Testis (tissue), 2 donors: ENCODE measurements at regions not wholly inside any gene's neighbourhood (a gene's known extent, or its start where the extent isn't known, plus 50 kb on each side); places are given as distances from the start of the nearest gene placed in this dataset.

ENCODE experiments used
- CTCF ChIP-seq, 3 experiments: fragments of 450-650 bp in 2 of 3; fragments of 200-600 bp in 1 of 3; sonication (generic) in 1 of 3; IDR thresholded peaks; one replicate each; pipeline ENCODE4 v1.5.1; 2016 to 2019; ENCODE audit warnings: antibody characterized with exemption in 3 of 3, mild to moderate bottlenecking in 2 of 3, moderate library complexity in 1 of 3
- POLR2A ChIP-seq: fragments of 450-650 bp; IDR thresholded peaks from one replicate; pipeline ENCODE4 v1.6.1; 2017; ENCODE audit warnings: antibody characterized with exemption, mild to moderate bottlenecking, moderate library complexity

- TF ChIP-seq CTCF (IDR thresholded peaks at IDR 0.05) (no peak), POLR2A (no peak)
These were observed 627.1 kb upstream of the WWC1 start for GRCh38 chr5:167664222-167664804.
